Stimulated activated CD4-positive, alpha-beta T cell treated with anti-CD3 and anti-CD28 coated beads, Interleukin-15, amount 100 ng/mL, for 1 hour (primary cell): ENCODE measurements at regions not wholly inside any gene's neighbourhood (a gene's known extent, or its start where the extent isn't known, plus 50 kb on each side); places are given as distances from the start of the nearest gene placed in this dataset.

Experiments
- DNase-seq, 2 donors: peaks; one replicate each; pipeline ENCODE4 v3.0.0-alpha.2; 2020; ENCODE audit warnings: low read depth in 1 of 2, low spot score in 1 of 2

DNA sequence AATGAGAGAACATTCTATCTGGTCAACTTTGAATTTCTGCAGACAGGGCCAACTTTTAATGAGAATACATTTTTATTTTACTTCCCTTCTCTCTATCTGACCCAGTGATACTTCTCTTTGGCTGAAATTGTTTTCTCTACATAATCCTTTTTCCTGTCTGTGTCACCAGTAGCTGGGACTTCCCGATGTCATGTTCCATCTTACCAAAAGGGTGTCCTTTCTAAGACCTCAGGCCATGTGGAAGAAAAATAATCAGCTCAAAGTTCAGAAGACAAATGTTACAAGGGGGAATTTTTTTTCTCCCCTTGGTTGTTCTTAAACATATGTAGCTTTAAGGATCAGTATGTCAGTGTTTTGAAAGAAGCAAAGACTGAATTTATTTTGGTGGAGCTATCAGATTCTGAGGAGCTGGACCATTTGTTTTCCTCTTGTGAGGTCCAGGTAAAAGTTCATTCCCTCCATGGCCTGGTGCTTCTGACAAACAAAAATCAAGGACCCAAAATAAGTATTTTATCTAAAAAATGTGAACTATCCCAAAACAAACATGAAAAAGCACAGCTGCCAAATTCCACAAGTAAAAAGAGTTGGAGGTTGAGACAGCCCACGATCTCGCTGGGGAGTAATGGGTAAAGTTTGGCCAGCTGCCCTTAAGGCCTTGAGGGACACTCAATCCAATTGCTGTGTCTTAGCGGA lies 859.4 kb upstream of the NR2F2 start:
- DNase-seq = no peak

GRCh38 chr15:95471690-95472086 lies 858.8 kb upstream of the NR2F2 start:
- no peak for DNase-seq

- DNase-seq = no peak
Observed at GRCh38 chr15:95475067-95475466, 855.4 kb upstream of the NR2F2 start.

DNA sequence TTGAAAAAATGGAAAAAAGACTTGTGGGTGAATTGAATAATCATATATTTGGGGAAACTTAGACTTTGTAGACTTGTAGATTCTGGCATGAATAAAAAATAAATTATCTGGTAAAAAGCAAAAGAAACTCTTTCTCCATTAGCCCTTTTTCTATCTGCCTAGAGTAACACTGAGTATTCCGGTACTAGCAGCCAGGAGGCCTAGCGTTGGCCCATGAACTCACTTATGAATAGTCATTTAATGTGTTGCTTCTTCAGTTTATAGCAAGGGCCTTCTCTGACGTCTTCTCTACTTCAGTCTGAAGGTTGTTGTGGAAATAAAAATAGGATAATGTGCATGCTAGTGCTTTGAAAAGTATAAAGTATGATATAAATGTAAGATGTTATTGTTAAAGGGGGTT lies 851.2 kb upstream of the NR2F2 start:
- DNase-seq = no peak

DNA sequence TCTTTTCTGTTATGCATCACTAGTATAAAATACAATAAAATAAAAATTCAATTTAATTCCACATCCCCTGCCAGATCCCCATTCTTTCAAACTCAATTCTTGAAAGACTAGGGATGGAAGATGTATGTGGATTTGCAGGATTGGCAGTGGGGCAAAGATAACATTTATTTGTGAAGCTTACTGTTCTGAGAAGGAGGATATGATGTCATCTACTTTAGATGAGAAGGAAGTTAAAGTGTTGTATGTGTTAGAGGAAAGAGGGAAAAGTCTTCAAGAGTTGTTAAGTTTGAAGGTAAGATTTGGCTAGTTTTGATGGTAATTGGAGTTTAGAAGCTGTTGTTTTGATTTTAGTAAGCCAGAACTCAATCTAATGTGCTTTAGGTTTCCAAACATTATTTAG lies 845.1 kb upstream of the NR2F2 start:
- no peak for DNase-seq

DNA sequence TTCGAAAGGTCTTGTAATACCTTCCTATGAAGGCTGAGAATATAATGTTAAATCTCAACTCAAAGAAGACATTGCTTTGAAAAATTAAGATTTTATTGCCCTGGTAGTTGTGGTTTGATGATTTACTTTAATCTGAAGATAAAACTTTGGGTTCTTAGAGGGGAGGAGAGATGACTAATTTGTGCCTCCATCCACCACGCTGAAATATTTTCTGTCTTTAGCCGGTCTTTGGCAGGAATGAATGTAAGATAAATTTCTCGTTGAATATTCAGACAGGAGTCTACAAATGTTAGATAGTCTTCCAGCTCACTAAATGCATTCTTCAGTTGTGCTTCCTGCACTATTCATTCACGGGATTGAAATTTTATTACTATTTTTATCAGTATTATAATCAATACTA lies 844.3 kb upstream of the NR2F2 start:
- no peak for DNase-seq

DNA sequence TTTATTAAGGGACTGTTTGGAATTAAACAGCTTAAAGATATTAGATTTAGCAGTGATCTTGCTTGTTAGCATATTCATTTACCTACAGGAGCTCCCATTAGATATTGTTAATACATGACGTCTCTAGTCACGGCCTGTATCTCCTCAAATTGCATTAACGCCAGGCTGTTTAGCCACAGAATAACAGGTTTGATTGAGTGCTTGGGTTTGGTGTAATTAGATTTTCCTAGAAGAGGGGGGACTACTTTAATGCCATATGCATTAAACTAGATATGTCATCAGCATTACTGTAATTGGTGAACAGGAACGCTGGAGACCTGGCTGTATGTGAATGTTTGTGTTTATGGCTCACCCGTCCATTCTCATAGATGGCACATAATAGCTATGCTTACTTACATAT lies 841.4 kb upstream of the NR2F2 start:
- DNase-seq = no peak

- DNase-seq = no peak
Observed at GRCh38 chr15:95492388-95493070, 838.0 kb upstream of the NR2F2 start.

GRCh38 chr15:95494971-95495541 lies 835.4 kb upstream of the NR2F2 start:
- no peak for DNase-seq

GRCh38 chr15:95497634-95498033 lies 832.9 kb upstream of the NR2F2 start:
- no peak for DNase-seq

GRCh38 chr15:95498961-95499360 lies 831.5 kb upstream of the NR2F2 start:
- no peak for DNase-seq

GRCh38 chr15:95499397-95499796 lies 831.1 kb upstream of the NR2F2 start:
- DNase-seq = no peak

- no peak for DNase-seq
Observed at GRCh38 chr15:95501865-95502264, 828.6 kb upstream of the NR2F2 start.

- DNase-seq = no peak
Observed at GRCh38 chr15:95503107-95503506, 827.4 kb upstream of the NR2F2 start.

DNA sequence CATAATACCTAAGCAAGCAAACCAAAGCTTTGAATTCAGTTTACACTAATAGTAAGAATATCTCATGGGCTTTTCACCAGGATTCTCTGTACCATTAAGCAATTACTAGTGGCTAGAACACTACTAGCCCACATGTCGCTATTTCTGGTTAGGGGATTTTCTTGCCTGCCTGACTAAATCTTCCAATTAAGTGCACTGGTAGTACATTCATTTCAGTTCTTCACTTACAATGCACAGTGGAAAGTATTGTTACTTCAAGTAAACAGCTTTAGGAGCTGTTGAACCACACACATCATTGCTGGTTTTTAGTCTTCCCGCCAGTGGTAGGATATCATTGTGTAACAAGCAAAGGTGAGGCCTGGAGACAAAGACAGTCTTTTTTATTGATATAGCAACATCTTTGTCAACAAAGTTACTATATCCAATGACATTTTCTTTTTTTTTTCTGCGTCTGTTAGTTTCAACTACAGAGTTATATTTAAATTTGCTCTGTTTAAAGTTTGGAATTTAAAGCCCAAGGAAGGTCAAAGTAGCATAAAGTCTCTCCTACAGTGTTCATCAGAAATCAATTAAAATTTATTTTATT lies 826.8 kb upstream of the NR2F2 start:
- DNase-seq = no peak

DNA sequence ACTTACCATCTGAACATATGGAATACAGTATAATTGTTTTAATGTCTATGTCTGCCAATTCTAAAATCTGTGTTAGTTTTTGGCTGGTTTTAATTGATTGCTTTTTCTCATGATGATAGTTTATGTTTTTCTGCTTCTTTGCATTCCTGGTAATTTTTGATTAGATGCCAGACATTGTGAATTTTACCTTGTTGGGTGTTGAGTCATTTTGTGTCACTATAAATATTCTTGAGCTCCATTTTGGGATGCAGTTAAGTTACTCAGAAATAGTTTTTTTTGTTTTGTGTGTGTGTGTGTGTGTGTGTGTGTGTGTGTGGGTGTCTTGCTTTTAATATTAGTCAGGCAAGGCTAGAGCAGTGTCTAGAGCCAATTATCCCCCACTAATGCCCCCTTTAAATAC lies 818.8 kb upstream of the NR2F2 start:
- DNase-seq = no peak

DNA sequence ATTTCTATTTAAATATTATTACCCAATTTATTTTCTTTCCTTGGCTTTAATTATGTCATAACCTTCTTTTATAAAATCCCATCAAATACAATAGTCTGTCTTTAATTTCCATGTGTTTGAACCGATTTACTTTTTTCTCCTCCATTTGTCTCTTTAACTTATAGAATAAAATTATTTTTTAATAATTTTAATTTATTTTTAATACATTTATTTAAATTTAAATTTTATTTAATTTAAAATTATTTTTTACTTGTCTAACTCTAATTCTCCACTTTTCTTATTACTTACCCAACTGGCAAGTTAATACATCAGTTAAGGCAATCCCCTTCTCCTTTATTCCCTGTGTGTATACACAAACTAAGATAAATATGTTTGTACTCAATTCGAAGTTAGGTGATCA lies 817.6 kb upstream of the NR2F2 start:
- DNase-seq = no peak

DNA sequence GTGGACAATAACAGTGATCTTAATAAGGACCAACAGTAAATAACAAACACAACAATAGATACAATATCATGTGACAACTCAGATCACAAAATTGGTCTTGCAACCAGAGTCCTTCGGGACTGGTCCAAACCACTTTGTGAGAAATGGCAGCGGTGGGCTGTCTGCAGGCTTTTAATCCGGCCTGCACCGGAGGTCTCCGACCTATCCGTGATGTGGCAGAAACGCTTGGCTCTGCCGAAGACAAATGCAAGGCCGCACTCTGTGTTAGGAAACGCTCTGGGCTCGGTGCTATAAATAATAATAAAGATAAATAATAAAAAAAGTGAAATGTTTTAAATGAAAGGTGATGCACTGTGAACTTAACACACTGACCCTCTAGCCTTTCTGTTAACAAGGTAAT lies 810.6 kb upstream of the NR2F2 start:
- DNase-seq = no peak

- DNase-seq = no peak
Observed at GRCh38 chr15:95520511-95520910, 810.0 kb upstream of the NR2F2 start.

DNA sequence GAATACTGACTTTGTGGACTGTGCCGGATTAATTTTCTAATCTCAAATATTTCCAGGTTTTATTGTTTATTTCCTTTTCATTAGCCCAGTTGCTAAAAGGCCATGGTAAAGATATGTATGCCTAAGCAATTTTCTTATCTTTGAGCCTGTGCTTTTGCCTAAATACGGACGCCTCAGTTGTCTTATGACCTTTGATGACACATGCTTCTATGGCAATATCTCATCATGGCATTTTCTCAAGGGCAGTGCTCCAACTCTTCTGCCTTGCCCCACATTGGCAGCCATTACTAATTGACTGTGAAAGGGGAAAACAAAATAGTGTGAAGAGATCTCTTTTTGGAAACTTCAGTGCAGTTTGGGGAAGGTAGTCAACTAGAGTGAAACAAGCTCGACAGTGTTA lies 809.6 kb upstream of the NR2F2 start:
- DNase-seq = no peak

GRCh38 chr15:95522533-95522932 lies 808.0 kb upstream of the NR2F2 start:
- DNase-seq = no peak

- no peak for DNase-seq
Observed at GRCh38 chr15:95528920-95529319, 801.6 kb upstream of the NR2F2 start.
